ENCODE measurements at regions not wholly inside any gene's neighbourhood (a gene's known extent, or its start where the extent isn't known, plus 50 kb on each side); places are given as distances from the start of the nearest gene placed in this dataset.

DNA sequence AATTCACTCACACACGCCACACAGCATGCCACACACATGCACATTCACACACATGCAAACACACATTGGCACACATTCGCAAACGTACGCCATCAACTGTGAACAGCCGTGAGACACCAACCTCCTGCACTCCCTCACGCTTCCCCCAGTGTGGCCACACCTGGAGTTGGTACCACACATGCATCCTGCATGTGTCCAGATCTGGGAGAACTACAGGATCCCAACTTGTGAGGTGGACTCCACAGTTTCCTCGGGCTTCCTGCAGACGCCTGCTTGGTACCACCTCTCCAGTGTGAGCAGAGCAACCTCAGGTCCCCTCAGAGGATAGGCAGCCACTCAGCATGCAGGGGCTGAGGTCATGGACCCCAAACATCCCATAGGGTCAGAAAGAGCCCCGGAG lies 239.0 kb downstream of the EIPR1 start:
- no peak for DNase-seq

DNA sequence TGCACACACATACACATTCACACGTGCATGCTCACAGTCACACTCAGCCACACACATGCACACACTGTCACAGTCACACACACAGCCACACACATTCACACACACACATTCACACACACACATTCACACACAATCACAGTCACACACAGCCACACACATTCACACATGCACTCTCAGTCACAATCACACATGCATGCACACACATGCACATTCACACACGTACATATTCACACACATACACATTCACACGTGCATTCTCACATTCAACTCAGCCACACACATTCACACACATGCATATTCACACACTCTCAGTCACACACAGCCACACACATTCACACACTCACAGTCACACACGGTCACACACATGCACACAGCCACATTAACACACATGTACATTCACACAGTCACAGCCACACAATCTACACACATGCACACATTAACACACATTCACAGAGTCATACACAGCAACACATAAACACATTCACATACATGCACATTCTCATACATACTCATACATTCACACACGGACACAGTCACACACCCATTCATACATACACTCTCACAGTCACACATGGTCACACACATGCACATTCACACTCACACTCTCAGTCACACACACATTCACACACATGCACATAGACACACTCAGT lies 239.8 kb downstream of the EIPR1 start:
- DNase-seq = no peak

DNA sequence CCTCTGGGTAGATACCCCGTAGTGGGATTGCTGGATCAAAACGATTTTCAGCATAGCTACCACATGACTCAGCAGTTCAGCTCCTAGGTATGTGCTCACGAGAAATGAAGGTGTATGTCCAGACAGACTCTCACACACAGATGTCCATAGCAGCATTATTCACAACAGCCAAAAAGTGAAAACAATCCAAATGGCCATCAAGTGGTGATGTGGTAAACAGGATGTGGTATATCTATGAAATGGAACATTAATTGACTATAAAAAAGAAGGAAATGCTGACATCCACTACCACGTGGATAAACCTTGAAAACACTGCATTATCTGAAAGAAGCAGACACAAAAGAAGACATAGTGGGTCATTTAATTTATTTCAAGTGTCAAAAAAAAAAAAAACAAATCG lies 241.9 kb downstream of the EIPR1 start:
- no peak for DNase-seq

DNA sequence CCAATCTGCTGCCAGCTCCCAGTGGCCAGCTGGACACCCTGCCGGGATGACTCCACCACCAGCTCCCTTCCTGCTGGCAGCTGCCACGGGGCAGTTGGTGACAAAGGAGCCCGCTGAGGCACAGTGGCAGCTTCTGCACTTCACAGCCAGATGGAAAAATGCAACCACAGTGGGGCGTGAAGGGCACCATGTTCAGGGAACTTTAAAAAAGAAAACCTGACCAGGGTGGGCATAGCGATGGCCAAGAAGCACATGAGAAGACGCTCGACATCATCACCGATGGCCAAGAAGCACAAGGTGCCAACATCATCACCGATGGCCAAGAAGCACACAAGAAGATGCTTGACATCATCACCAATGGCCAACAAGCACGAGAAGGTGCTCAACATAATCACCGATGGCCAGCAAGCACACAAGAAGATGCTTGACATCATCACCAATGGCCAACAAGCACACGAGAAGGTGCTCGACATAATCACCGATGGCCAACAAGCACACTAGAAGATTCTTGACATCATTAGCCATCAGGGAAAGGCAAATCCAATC lies 243.5 kb downstream of the EIPR1 start:
- no peak for DNase-seq

DNA sequence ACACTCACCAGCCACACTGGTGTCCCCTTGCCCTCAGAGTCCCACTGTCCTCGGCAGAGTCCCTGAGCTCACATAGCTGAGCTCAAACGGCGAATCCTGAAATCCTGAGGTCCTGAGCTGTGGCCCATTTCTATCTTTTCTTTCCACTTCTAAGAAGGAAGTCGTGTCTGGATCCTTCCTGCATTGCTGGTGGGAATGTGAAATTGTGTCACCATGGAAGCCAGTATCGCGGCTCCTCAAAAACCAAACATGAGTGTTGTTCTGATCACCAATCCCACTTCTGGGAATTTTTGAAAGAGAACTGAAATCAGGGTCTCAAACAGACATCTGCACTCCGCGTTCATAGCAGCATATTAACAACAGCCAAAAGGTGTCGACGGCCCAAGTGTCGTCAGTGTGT lies 244.7 kb downstream of the EIPR1 start:
- no peak for DNase-seq

DNA sequence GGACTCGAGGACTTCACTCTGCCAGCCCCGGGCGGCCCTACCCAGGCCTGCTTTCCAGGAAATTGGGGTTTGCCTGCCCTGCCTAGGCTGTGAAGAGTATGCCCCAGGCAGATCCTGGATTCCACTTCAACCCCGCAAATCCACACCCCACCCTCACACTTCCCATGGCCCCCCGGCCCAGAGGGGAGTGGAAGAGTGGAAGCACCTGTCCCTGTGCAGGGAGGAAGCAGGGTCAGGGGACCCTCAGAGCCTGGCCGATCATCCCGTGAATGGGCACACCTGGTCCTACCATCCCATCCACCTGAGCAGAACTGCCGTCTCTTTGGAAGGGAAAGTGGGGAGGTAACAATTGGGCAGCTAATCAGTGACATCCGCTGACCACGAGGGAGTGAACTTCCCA lies 245.2 kb downstream of the EIPR1 start:
- no peak for DNase-seq

DNA sequence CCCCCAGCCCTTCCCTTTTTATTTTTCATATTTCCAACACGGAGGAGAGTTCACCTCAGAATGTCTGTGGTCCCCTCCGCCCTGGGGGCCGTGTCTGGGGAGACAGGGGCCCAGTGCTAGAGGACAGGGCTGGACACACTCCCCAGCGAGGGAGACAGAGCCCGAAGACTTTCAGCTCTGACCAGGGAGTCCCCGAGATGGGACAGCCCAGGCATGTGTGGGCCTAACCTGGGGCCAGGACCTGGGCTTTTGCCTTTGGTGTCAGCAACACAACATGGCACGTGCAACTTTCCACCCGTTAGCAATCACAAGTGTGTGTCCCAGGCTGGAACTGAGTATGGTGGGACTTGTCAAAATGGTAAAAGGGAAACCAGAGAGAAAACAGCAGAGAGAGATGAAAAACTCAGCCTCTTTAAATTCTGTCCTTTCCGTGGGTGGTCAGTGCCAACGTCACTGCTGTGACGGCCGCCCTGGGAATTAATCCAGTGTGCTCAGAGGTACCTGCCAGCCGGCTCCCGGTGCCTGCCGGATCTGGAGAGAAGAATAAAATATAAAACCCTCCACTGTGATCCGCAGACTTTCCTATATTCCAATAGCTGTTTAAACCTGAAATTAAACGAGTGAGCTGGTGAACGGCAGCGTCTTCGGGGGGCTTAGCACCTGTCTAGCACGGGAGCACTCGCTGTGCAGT lies 245.8 kb downstream of the EIPR1 start:
- no peak for DNase-seq

DNA sequence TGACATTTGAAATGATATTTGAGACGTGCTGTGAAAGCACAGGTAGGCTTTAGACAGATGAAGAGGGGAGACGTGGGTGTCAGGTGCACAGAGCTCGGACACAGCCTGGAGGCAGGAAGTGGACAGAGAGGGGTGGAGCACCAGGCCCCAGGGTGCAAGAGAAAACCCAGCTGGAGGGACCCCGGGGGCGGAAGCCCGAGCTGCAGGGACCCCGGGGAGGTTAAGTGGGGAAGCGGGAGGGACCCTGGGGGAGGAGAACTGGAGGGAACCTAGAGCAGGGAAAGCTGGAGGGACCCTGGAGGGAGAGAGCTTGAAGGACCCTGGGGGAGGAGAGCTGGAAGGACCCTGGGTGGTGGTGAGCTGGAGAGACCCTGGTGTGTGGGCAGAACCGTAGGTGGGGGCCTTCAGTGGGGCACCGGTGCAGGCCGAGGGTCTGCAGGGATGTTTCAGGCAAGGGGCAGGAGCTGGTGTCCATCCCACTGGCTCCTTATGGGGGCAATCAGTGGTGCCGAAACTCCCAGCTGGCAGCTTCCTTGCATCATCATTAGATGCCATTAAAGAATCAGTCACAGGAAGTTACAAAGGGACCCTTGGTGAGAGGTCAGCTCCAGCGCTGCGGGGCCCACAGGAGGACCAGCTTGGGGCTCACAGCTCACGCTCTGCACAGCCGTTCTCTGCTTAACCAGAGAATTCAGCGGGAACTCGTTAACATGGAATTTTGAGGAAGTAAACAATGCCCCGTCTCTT lies 246.6 kb downstream of the EIPR1 start:
- no peak for DNase-seq

DNA sequence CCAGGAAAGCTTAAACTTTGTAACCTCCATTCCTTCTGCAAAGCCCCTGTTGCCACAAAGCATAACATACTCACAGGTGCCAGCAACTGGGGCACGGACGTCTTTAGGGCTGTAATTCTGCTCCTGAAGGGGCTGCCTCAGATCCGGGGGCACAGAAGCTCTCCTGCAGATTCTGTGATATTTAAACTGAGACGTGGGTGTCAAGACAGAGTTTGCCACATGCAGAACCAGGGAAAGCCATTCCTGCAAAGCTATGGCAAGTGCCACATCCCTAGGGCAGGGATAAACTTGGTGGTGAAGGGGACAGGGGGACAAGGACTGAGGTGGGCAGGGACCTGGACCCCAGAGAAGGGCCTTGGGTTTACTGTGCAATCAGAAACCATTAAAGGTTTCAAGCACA lies 247.2 kb downstream of the EIPR1 start:
- no peak for DNase-seq

DNA sequence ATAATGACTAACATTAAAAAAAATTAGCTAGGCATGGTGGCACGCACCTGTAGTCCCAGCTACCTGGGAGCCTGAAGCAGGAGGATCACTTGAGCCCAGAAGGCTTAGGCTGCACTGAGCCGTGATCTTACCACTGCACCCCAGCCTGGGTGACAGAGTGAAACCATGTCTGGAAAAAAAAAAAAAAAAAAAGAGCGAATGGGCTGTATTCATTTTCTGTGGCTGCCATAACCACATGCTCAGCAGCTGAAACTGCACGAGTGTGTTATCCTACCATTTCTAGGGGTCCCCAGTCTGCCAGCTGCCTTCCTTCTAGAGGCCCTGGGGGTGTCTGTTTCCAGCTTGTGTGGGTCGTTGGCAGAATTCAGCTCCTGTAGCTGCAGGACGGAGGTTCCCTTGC lies 247.8 kb downstream of the EIPR1 start:
- DNase-seq = no peak

DNA sequence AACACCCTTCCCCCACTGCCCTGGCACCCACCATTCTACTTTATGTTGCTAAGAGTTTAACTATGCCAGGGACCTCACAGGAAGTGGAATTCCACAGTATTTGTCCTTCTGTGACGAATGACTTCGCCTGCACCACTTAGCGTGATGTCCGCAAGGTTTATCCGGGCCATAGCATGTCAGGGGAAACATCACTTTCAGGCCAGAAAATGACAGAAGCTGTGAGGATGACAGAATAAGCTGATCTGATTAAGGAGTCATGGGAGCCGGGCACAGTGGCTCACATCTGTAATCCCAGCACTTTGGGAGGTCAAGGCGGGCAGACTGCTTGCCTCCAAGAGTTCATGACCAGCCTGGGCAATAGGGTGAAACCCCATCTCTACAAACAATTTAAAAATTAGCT lies 248.8 kb downstream of the EIPR1 start:
- DNase-seq = no peak

DNA sequence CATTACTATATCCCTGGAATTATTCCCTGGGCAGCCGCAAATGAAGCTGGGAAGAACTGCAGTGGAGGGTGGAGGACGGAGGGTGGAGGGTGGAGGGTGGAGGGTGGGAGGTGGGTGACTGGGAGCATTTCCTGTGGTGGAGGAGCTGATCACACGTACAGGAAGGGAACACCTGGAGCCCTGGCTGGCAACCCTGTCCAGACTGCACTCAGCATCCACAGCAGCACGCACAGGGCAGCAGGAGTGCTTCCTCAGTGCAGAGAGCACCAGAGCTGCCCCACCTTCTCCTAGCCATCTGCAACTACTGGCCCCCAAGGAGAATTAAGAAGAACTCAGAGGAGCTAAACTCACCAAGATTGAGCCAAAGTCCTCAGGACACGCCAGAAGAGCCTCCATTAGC lies 249.9 kb downstream of the EIPR1 start:
- no peak for DNase-seq

DNA sequence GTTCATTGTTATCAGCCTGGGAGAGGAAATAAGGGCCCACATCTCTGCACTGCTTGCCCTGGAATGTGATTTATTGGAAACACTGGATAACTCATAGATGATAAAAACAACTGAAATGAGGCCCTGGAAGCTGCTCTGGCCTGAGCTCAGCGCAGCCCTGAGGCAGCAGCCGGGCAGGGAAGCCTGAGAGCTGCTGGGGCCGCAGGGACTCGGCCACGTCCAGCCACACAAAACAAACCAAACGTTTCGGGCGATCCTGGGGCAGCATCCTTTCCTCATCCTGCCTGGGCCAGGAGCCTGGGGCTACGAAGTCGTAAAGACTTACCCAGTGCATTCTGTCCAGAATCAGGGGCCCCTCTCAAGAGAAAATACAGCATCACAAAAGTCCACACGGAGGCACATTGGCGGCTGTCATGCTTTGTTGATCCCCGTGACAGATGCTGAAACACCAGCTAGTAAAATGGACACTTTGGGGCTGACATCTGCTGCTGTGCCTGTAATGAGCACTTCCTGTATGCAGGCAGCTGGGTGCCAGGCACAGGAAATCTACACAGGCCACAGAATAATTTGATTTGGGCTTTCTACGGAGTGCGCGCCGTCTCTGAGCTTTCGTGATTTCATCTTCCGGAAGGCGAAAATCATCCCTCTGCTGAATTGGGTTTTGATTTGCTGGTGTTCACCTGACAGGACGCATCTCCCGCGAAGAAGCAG lies 250.6 kb downstream of the EIPR1 start:
- DNase-seq = no peak

DNA sequence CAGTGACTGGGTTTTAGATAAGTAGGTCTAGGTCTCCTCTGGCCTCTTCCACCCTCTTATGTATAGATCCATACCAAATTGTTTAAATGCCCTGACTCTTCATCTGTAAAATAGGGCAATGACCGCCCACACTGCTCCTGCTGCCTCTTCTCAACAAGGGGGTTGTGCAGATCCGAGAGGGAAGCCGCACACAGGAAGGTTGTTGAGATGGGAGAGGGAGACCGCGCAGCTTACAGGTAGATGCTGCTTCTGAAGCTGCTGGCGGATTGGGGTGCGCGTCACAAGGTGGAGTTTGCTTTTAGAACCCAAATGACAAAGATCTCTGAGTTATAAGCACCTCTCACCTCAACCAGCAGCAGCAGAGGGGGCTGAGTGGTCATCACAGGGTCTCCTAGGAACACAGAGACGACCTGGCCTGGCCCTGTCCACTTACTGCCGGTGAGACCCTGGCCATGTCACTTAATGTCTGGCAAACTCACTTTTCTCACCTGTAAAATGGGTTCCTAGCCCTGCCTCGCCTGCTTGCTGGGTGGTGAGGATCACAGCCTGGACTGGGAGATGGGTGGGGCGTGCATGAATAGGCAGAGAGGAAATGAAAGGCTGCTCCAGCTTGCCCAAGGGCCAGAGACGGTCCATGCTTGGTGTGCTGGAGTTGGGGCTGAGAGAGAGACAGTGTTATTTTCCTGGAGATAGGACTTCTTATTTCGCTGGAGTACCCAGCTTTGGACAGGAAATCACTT lies 251.3 kb downstream of the EIPR1 start:
- no peak for DNase-seq

DNA sequence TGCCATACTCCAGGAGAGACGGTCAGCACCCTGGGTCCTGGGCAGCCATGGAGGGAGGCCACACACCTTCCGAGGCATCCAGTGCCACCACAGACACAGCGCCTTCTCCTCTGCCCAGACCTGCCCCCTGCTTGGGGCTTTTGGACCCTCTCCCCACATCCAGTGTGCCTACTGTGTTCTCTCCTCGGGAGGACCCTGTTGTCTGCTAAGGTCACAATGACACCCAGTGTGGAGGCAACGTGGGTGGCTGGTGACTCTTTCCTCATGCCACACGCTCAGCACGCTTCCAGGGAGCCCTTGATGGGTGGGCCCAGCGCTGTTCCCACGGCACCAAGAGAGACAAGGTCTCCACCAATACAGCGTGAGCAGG lies 251.9 kb downstream of the EIPR1 start:
- DNase-seq = no peak

DNA sequence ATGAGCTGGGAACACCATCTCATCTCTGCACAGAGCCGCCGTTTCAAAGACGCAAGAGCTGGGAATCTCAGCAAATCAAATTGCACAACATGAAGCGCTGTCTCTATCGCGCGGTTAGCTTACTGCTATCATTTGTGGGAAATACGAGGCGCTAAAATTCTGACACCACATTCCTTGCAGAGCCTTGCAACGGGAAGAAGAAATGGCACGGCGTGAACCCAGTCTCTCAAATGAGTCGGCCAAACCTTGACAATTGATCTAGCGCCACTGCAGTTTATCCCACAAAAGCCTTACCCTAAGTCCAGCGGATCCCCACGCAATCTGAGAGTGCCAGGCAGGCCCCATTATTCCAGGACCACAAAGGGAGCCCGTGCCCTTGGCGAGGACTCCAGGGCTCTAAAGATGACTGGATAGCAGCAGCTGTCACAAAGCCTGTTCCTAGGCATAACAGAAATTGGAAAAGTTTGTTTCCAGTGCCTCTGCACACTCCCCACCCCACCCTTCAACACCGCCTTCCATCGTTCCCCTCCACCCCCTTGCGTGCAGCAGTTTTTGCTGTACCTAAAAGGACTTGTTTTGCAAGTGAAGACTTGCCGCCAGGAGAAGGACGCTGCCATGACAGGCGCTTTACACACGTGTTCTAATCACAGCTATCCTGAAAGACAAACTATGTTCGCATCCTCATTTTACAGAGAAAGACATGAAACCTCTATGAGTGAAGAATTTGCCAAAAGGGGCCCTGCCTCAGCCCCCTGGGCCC lies 252.4 kb downstream of the EIPR1 start:
- no peak for DNase-seq

DNA sequence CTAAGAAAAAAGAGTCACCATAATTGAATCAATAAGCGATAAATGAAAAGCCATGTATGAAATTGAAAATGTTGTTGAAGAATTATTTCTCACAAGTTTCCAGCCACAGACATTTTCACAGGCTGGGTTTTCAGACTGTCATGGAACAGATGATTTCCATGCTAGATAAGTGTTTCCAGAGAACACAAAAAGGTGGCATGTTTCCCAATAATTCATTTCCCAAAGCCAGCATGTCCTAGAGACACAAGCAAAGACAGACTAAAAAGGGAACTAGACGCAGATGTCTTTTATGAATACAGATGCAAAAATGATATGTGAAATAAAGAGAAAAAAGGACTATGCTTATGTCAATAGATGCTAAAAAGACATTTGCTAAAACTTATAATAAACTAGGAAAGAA lies 255.1 kb downstream of the EIPR1 start:
- no peak for DNase-seq

DNA sequence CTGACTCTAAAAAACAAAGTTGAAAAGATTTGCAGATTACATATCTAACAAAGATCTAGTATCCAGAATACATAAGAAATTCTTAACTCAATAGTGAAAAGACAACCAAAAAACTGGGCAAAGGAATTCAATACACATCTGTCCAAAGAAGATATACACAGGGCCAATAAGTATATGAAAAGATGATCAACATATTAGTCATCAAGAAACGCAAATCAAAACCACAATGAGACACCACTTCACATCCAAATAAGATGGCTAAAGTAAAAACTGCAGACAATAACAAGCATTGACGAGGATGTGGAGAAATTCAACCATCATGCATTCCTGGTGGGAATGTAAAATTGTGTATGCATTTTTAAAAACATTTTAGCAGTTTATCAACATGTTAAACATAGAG lies 256.0 kb downstream of the EIPR1 start:
- DNase-seq = no peak

DNA sequence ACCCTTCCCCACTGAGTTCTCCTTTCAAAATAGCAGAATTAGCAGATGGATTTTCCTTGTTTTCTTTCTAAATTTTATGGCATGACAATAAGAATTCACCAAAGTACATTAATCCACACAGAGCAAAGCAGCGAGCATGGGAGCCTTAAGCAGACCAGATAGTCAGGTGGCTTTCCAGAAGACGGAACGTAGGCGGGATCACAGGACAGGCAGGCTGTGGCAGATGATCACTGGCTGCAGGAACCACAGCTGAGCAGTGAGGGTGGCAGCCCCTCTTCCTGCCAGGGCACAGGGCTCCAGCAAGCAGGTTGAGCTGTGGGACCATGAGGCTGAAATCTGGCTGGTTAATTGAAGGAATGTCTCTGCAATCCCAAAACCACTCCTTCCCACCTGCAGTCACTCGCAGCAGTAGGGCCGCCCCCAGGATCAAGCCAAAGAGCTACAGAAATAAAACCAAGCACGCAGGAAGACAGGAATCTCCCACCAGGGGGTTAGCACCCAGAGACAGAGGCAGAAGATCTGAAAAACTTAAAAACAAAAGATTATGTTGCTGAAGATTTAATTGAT lies 259.9 kb downstream of the EIPR1 start:
- DNase-seq = no peak

DNA sequence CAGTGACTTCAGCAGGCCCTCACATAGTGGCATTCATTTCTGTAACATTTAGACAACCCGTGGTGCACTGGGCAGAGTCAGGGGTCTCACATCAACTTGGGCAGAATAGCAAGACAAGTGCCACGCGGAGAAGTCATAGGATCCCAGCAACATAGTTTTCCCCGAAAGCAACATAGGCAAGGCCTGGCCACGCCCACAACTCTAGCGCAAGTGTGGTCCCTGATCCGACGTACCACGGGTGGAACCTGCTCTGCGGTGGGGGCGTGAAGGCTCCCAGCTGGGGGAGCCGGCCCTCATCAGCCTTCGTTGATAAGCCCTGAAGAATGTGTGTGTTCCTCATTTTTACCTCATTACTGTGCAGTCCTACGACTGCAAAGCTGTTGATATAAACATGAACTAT lies 261.2 kb downstream of the EIPR1 start:
- DNase-seq = no peak

DNA sequence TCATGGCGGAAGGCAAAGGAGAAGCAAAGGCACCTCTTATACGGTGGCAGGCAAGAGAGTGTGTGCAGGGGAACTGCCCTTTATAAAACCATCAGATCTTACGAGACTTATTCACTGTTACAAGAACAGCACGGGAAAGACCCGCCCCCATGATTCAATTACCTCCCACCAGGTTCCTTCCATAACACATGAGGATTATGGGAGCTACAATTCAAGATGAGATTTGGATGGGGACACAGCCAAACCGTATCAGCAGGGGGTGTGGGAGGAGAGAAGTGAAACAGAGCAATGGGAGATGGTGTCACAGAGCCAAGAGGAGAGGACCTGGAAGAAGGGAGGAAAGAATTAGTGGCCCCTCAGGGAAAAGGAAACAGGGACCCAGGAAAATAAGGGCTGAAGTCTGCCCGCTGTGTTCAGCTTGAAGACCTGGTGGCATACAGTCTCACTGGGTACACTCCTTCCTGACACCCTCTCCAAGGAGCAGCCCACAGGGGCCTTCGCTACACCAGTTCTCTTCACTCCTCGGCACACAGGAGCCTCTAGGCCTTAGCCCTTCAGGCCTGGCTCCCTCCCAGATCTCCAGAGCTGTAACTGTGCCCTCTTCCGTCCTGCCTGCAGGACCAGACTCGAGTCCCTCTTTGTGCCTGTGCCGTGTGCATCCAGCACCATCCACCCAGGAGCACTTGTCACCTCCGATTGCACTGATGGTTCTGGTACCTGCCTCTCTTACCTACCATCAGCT lies 262.1 kb downstream of the EIPR1 start:
- DNase-seq = no peak
